ENCODE measurements at regions not wholly inside any gene's neighbourhood (a gene's known extent, or its start where the extent isn't known, plus 50 kb on each side); places are given as distances from the start of the nearest gene placed in this dataset.

GRCh38 chr17:71550675-71551074 lies 570.1 kb upstream of the SOX9 start:
- TF ChIP-seq MAX (IDR thresholded peaks at IDR 0.05) (no peak), CTCF (IDR thresholded peaks at IDR 0.05; ENCODE audit: low read depth, low read length, missing input control) (no peak), REST (IDR thresholded peaks at IDR 0.05) (no peak), JUND (IDR thresholded peaks at IDR 0.05) (no peak), GABPA (IDR thresholded peaks at IDR 0.05 in 1 of 2, conservative IDR thresholded peaks at IDR 0.05 in 1 of 2) (no peak), RXRA (IDR thresholded peaks at IDR 0.05) (no peak), YY1 (IDR thresholded peaks at IDR 0.05) (no peak)
- TF ChIP-seq, protein P1, sequence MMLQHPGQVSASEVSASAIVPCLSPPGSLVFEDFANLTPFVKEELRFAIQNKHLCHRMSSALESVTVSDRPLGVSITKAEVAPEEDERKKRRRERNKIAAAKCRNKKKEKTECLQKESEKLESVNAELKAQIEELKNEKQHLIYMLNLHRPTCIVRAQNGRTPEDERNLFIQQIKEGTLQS (IDR thresholded peaks at IDR 0.05), result no peak
- TF ChIP-seq, protein P2, sequence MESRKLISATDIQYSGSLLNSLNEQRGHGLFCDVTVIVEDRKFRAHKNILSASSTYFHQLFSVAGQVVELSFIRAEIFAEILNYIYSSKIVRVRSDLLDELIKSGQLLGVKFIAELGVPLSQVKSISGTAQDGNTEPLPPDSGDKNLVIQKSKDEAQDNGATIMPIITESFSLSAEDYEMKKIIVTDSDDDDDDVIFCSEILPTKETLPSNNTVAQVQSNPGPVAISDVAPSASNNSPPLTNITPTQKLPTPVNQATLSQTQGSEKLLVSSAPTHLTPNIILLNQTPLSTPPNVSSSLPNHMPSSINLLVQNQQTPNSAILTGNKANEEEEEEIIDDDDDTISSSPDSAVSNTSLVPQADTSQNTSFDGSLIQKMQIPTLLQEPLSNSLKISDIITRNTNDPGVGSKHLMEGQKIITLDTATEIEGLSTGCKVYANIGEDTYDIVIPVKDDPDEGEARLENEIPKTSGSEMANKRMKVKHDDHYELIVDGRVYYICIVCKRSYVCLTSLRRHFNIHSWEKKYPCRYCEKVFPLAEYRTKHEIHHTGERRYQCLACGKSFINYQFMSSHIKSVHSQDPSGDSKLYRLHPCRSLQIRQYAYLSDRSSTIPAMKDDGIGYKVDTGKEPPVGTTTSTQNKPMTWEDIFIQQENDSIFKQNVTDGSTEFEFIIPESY (IDR thresholded peaks at IDR 0.05), result no peak

Measured in liver (tissue), 3 donors.